HL-60 (cell line): ENCODE measurements at regions not wholly inside any gene's neighbourhood (a gene's known extent, or its start where the extent isn't known, plus 50 kb on each side); places are given as distances from the start of the nearest gene placed in this dataset.

Experiments
- CTCF ChIP-seq: IDR thresholded peaks from one replicate; pipeline ENCODE4 v1.5.1; 2011; ENCODE audit warnings: low read length, control low read depth, inconsistent platforms; ENCODE audit not compliant: insufficient read depth
- POLR2AphosphoS5 ChIP-seq: IDR thresholded peaks from 2 replicates; pipeline ENCODE4 v1.6.1; 2012; ENCODE audit warnings: low read depth
- REST ChIP-seq: IDR thresholded peaks from 2 replicates; pipeline ENCODE4 v1.6.1; 2012; ENCODE audit warnings: low read depth; ENCODE audit not compliant: insufficient replicate concordance

GRCh38 chr4:81715757-81716156 lies 244.1 kb upstream of the RASGEF1B start:
- TF ChIP-seq CTCF (no peak), REST (no peak), POLR2AphosphoS5 (no peak)
